Vagina (tissue), 2 donors: ENCODE measurements at regions not wholly inside any gene's neighbourhood (a gene's known extent, or its start where the extent isn't known, plus 50 kb on each side); places are given as distances from the start of the nearest gene placed in this dataset.
A peak's percentile ranks its signal among the peaks of the same experiment; 100 is the strongest.

Experiments used
- DNase-seq, 2 donors: peaks; one replicate each; pipeline ENCODE4 v3.0.0-alpha.2; 2017; ENCODE audit errors: extremely low spot score in 2 of 2
- H3K27ac ChIP-seq: fragments of 200-600 bp; sonication (generic); one replicate; pipeline ENCODE4 v1.5.1; 2019
- H3K27me3 ChIP-seq: fragments of 200-600 bp; sonication (generic); one replicate; pipeline ENCODE4 v1.5.1; 2019
- H3K36me3 ChIP-seq, 2 donors: fragments of 200-600 bp; sonication (generic); one replicate each; pipeline ENCODE4 v1.5.1; 2017 to 2019
- H3K4me1 ChIP-seq: fragments of 200-600 bp; sonication (generic); one replicate; pipeline ENCODE4 v1.5.1; 2019
- H3K4me3 ChIP-seq, 2 donors: fragments of 200-600 bp; sonication (generic); 1 replicate in 1 of 2; 2 replicates in 1 of 2; pipeline ENCODE4 v1.5.1; 2016 to 2019
- H3K9me3 ChIP-seq: fragments of 200-600 bp; sonication (generic); one replicate; pipeline ENCODE4 v1.5.1; 2019
- CTCF ChIP-seq, 3 experiments: fragments of 450-650 bp in 2 of 3; fragments of 200-600 bp in 1 of 3; sonication (generic) in 1 of 3; IDR thresholded peaks; one replicate each; pipeline ENCODE4 v1.5.1; 2017 to 2019; ENCODE audit warnings: antibody characterized with exemption in 3 of 3, mild to moderate bottlenecking in 2 of 3, moderate library complexity in 2 of 3
- POLR2A ChIP-seq, 2 donors: fragments of 450-650 bp; IDR thresholded peaks; one replicate each; pipeline ENCODE4 v1.6.1; 2017; ENCODE audit warnings: antibody characterized with exemption in 2 of 2, mild to moderate bottlenecking in 2 of 2, moderate library complexity in 2 of 2
- POLR2AphosphoS5 ChIP-seq, 2 donors: sonication (generic); formaldehyde crosslinking; IDR thresholded peaks; one replicate each; pipeline ENCODE4 v1.9.0; 2017; ENCODE audit warnings: antibody characterized with exemption in 2 of 2, mild to moderate bottlenecking in 2 of 2, low read depth in 1 of 2; ENCODE audit not compliant: insufficient read depth in 1 of 2
- intact Hi-C: fragments of 100-400 bp; cut with DNase I; formaldehyde crosslinking; loops from one replicate; pipeline ENCODE4 v1.15.1; 2023

GRCh38 chr6:138654715-138655634 is 118.6 kb upstream of the CCDC28A start:
- no peak overlapping the region for H3K27ac ChIP-seq

DNA sequence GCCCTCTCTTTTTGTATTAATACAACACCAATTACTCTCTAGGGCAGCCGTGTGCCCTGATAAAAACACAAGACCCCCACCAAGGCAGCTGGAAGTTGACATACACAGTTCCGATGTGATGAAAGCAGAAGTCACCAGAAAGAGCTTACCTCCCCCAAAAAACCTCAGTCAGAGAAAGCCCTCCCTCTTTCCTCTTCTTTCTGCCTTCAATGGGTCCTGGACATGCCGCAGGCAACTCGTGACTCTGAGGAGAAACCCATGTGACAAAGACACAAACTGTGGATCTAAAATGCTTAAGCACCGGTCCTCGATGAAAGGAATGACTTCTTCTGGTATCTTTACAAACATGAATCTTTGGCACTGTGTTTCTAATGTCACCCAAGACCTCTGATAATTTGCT is 117.7 kb upstream of the CCDC28A start:
- DNase-seq: no peak

More at GRCh38 chr6:138654715-138655634, 118.6 kb upstream of the CCDC28A start:
- intact Hi-C loops: no loop called here
- TF ChIP-seq POLR2A (IDR thresholded peaks at IDR 0.05): no peak
- TF ChIP-seq POLR2AphosphoS5 (IDR thresholded peaks at IDR 0.05; ENCODE audit: insufficient read depth in 1 of 2, low read depth in 1 of 2): peak in 1 of 2 donors; percentile 43
- no peak overlapping the region for H3K4me3 ChIP-seq
- no peaks in the 10 kb centered on the region for H3K9me3 ChIP-seq
- no peak for DNase-seq
- peaks cover 9% of the 10 kb centered on the region for H3K4me1 ChIP-seq
- no peaks in the 10 kb centered on the region for H3K36me3 ChIP-seq
- H3K27me3 ChIP-seq: no peaks in the 10 kb centered on the region

DNA sequence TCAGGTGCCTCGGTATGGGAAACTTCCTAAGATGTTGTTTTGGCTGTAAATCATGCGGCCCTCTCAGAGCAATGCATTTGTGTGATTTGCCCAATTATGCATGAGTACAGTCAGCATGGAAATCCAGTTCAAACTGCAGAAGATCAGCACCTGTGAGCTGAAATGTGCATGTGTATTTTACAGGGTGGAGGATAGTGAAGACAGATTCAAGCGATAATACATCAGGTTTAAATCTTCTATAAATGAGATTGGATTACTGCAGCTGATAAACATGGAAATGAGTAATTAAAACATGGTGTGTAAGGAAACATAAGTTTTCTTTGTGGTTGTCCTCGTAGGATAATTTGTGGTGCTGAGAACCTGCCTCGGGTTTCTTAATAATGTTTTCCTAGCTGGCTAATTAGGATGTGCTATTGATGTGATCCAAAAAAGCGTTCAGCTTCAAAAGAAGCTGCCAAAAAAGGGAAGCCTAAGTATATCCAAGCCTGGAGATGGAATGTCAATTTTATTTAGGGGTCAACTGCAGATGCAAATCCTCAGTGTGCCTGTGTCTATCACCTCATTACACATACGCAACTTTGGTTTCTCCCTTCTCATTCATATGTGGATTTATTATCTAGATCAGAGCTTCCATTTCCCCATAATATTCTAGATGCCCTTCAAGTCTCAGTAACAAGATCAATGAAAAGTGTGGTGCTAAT is 117.1 kb upstream of the CCDC28A start:
- intact Hi-C loops: no loop called here
- H3K36me3 ChIP-seq: no peaks in the 10 kb centered on the region
- no peak overlapping the region for H3K4me3 ChIP-seq
- no peak for DNase-seq
- TF ChIP-seq POLR2AphosphoS5 (IDR thresholded peaks at IDR 0.05; ENCODE audit: insufficient read depth in 1 of 2, low read depth in 1 of 2): no peak
- TF ChIP-seq POLR2A (IDR thresholded peaks at IDR 0.05): no peak
- TF ChIP-seq CTCF (IDR thresholded peaks at IDR 0.05): no peak
- no peaks in the 10 kb centered on the region for H3K9me3 ChIP-seq
- H3K27ac ChIP-seq: no peak overlapping the region
- peaks cover 9% of the 10 kb centered on the region for H3K4me1 ChIP-seq
- H3K27me3 ChIP-seq: no peaks in the 10 kb centered on the region

More for the DNA sequence above, 117.7 kb upstream of the CCDC28A start:
- intact Hi-C loops: no loop called here
- H3K4me1 ChIP-seq: peaks cover 9% of the 10 kb centered on the region
- no peak overlapping the region for H3K27ac ChIP-seq
- no peak for TF ChIP-seq POLR2AphosphoS5 (IDR thresholded peaks at IDR 0.05; ENCODE audit: insufficient read depth in 1 of 2, low read depth in 1 of 2)
- TF ChIP-seq POLR2A (IDR thresholded peaks at IDR 0.05): no peak
- no peak for TF ChIP-seq CTCF (IDR thresholded peaks at IDR 0.05)
- no peaks in the 10 kb centered on the region for H3K36me3 ChIP-seq
- no peaks in the 10 kb centered on the region for H3K9me3 ChIP-seq
- H3K4me3 ChIP-seq: no peak overlapping the region
- H3K27me3 ChIP-seq: no peaks in the 10 kb centered on the region

DNA sequence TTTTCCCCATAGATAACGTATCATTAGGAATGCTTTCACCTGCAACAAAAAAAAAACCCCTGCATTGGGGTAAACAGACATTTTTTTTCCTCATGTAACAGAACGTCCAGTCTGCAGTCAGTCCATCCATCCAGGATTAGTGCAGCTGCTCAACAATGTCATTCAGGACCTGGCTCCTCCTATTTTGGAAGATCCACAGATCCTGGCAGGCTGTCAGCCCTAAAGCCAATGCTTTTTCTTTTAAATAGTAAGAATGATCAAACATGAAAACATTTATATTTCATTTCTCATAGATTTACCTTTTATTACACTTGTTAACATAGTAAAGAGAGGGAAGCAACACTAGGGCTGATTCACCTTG is 116.5 kb upstream of the CCDC28A start:
- intact Hi-C loops: no loop called here

More for the DNA sequence above, 116.5 kb upstream of the CCDC28A start:
- H3K36me3 ChIP-seq: no peaks in the 10 kb centered on the region
- no peak overlapping the region for H3K4me3 ChIP-seq
- H3K4me1 ChIP-seq: peaks cover 9% of the 10 kb centered on the region
- DNase-seq: no peak
- TF ChIP-seq POLR2AphosphoS5 (IDR thresholded peaks at IDR 0.05; ENCODE audit: insufficient read depth in 1 of 2, low read depth in 1 of 2) (no peak), POLR2A (IDR thresholded peaks at IDR 0.05) (no peak), CTCF (IDR thresholded peaks at IDR 0.05) (no peak)
- H3K9me3 ChIP-seq: no peaks in the 10 kb centered on the region
- H3K27me3 ChIP-seq: no peaks in the 10 kb centered on the region
- no peak overlapping the region for H3K27ac ChIP-seq
